ENCODE measurements at regions not wholly inside any gene's neighbourhood (a gene's known extent, or its start where the extent isn't known, plus 50 kb on each side); places are given as distances from the start of the nearest gene placed in this dataset.
A peak's percentile ranks its signal among the peaks of the same experiment; 100 is the strongest.

DNA sequence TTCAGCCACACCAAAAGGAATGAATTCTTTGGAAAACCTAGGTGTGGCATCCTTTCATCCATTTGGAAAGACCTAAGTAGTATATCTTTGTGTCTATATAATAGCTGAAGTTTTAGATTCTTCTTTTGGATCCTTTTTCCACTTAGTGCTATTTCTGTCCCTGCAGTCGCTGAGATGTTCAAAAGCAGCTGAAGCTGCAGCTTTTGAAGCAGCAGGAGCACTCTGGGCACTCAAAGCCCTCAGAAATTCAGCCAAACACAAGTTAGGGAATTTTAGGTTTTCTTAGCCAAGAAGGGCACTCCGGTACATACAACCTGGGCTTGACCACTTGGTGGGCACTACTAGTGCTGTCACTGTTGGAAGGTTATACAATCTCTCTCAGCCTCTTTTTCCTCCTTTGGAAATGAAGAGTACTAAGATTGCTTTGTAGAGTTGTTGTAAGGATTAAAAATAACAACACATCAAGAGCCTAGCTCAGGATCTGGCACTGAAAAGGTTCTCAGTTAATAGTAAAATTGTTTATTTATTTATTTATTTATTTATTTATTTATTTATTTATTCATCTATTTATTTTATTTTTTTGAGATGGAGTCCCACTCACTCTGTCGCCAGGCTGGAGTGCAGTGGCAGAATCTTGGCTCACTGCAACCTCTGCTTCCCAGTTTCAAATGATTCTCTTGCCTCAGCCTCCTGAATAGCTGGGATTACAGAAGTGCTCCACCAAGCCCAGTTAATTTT, 71.9 kb upstream of the SLC22A16 start:
- H3K27ac ChIP-seq = no peak overlapping the region
- no peak overlapping the region for H3K4me3 ChIP-seq
- TF ChIP-seq CTCF (IDR thresholded peaks at IDR 0.05) = no peak
- ATAC-seq = no peak
- no peaks in the 10 kb centered on the region for H3K4me1 ChIP-seq
- no peaks in the 10 kb centered on the region for H3K27me3 ChIP-seq
- intact Hi-C loops (cut with DNase I) = no loop called here
- no peak for DNase-seq
- H3K9me3 ChIP-seq = no peaks in the 10 kb centered on the region
- no peaks in the 10 kb centered on the region for H3K36me3 ChIP-seq

- Histone ChIP-seq H3K27me3 (no peaks in the 10 kb centered on the region), H3K27ac (no peak overlapping the region), H3K4me1 (no peaks in the 10 kb centered on the region), H3K4me3 (no peak overlapping the region), H3K36me3 (no peaks in the 10 kb centered on the region), H3K9me3 (no peaks in the 10 kb centered on the region)
- TF ChIP-seq CTCF (IDR thresholded peaks at IDR 0.05) = no peak
- no peak for DNase-seq
- no peak for ATAC-seq
- intact Hi-C loops (cut with DNase I) = no loop called here
These were observed 71.0 kb upstream of the SLC22A16 start for GRCh38 chr6:110547266-110547964.

- no peaks in the 10 kb centered on the region for H3K4me1 ChIP-seq
- H3K9me3 ChIP-seq = no peaks in the 10 kb centered on the region
- no peaks in the 10 kb centered on the region for H3K36me3 ChIP-seq
- no peaks in the 10 kb centered on the region for H3K27me3 ChIP-seq
- H3K4me3 ChIP-seq = no peak overlapping the region
- H3K27ac ChIP-seq = no peak overlapping the region
- intact Hi-C loops (cut with DNase I) = no loop called here
- no peak for TF ChIP-seq CTCF (IDR thresholded peaks at IDR 0.05)
- DNase-seq (no peak), ATAC-seq (no peak)
These were observed 68.9 kb upstream of the SLC22A16 start for GRCh38 chr6:110545081-110545872.

- Histone ChIP-seq H3K27ac (no peak overlapping the region), H3K4me3 (no peak overlapping the region), H3K4me1 (no peaks in the 10 kb centered on the region), H3K9me3 (no peaks in the 10 kb centered on the region), H3K27me3 (no peaks in the 10 kb centered on the region), H3K36me3 (no peaks in the 10 kb centered on the region)
- TF ChIP-seq CTCF (IDR thresholded peaks at IDR 0.05) = no peak
- ATAC-seq (no peak), DNase-seq (no peak)
- intact Hi-C loops (cut with DNase I) = no loop called here
These were observed 68.1 kb upstream of the SLC22A16 start for GRCh38 chr6:110544472-110544871.

DNA sequence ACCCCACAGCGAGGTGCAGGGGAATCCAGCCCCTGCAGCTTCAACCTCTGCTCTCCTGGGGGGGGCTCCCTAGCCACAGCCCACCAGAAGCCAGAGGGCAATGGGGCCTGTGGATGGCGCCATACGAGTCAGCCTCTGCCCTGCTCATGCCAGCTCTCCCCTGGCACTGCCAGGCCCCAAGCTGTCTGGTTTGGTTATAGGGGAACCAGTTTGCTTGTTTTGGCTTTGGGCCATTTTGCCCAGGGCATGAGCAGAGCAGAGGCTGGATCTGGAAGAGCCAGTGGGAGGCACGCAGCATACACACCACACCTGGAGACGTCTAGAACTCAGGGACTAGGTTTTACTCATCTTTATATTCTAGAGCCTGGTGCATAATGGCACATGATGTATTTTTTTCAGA, 66.7 kb upstream of the SLC22A16 start:
- Histone ChIP-seq H3K4me3 (no peak overlapping the region), H3K4me1 (no peaks in the 10 kb centered on the region), H3K36me3 (no peaks in the 10 kb centered on the region), H3K27ac (no peak overlapping the region), H3K9me3 (no peaks in the 10 kb centered on the region), H3K27me3 (no peaks in the 10 kb centered on the region)
- no peak for TF ChIP-seq CTCF (IDR thresholded peaks at IDR 0.05)
- no peak for DNase-seq
- peak; percentile 15 for ATAC-seq
- intact Hi-C loops (cut with DNase I) = no loop called here
